ENCODE measurements at regions not wholly inside any gene's neighbourhood (a gene's known extent, or its start where the extent isn't known, plus 50 kb on each side); places are given as distances from the start of the nearest gene placed in this dataset.

- Histone ChIP-seq H3K9ac (ENCODE audit: low read depth, low read length) (no peak overlapping the region), H3K4me3 (ENCODE audit: low read length) (no peak overlapping the region), H3K27me3 (ENCODE audit: insufficient read depth, low read length) (no peaks in the 10 kb centered on the region), H3K27ac (ENCODE audit: low read depth, low read length) (no peak overlapping the region), H3K36me3 (ENCODE audit: insufficient read depth, low read length) (no peaks in the 10 kb centered on the region), H3K4me1 (ENCODE audit: insufficient read depth, low read length) (peaks cover 4% of the 10 kb centered on the region; the same call in 1 of the 2 replicates), H3K9me3 (ENCODE audit: insufficient read depth, low read depth, low read length) (peaks cover 6% of the 10 kb centered on the region; the same call in 1 of the 2 replicates)
- WGBS: 95% methylated on average over 4 of the region's 4 CpGs
These were observed 134.3 kb downstream of the OR2K2 start for GRCh38 chr9:111195766-111196165.

DNA sequence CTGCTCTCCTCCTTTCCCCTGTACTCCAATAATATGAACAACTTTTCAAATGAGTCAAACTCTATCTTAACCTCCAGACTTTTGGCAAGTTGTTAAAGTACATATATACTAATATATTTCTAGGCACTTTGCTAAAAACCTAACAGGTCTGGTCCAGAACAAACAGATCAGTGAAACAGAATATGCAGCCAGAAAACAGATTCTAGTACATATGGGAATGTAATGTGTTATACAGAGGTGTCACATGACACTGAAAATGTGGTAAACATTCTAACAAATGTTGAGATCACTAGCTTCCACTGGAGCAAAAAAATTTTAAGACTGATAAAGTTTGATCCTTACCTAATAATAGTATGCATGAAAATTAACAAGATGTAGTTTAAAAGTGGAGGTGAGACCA, 136.9 kb downstream of the OR2K2 start:
- Histone ChIP-seq H3K4me3 (ENCODE audit: low read length) (no peak overlapping the region), H3K9me3 (ENCODE audit: insufficient read depth, low read depth, low read length) (no peaks in the 10 kb centered on the region), H3K36me3 (ENCODE audit: insufficient read depth, low read length) (no peaks in the 10 kb centered on the region), H3K4me1 (ENCODE audit: insufficient read depth, low read length) (peaks cover 4% of the 10 kb centered on the region; the same call in 1 of the 2 replicates), H3K27ac (ENCODE audit: low read depth, low read length) (no peak overlapping the region), H3K9ac (ENCODE audit: low read depth, low read length) (no peak overlapping the region), H3K27me3 (ENCODE audit: insufficient read depth, low read length) (no peaks in the 10 kb centered on the region)

GRCh38 chr9:111192650-111193049, 137.4 kb downstream of the OR2K2 start:
- Histone ChIP-seq H3K4me3 (ENCODE audit: low read length) (no peak overlapping the region), H3K9me3 (ENCODE audit: insufficient read depth, low read depth, low read length) (no peaks in the 10 kb centered on the region), H3K4me1 (ENCODE audit: insufficient read depth, low read length) (peaks cover 4% of the 10 kb centered on the region; the same call in 1 of the 2 replicates), H3K36me3 (ENCODE audit: insufficient read depth, low read length) (no peaks in the 10 kb centered on the region), H3K27ac (ENCODE audit: low read depth, low read length) (no peak overlapping the region), H3K27me3 (ENCODE audit: insufficient read depth, low read length) (no peaks in the 10 kb centered on the region), H3K9ac (ENCODE audit: low read depth, low read length) (no peak overlapping the region)
- 89% methylated on average over 2 of the region's 2 CpGs for whole genome bisulfite sequencing

DNA sequence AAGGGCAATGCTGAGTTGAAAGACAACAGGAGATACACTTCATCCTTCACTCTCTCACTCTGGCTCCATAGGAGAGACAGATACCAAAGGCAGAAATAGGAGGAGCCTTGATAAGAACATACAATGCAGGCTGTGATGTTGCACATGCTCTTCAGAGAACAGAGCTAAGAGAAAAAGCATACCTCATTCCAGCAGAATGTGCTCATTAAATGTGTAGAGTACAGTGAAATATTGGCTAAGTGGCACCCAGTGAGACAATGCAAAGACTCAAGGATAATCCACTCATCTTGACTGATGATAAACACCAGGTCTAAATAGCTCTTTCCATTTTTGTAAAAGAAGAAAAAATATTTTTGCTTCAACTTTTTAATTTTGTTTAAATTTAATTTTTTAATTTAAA, 139.7 kb downstream of the OR2K2 start:
- Histone ChIP-seq H3K4me1 (ENCODE audit: insufficient read depth, low read length) (peaks cover 4% of the 10 kb centered on the region; the same call in 1 of the 2 replicates), H3K36me3 (ENCODE audit: insufficient read depth, low read length) (no peaks in the 10 kb centered on the region), H3K27me3 (ENCODE audit: insufficient read depth, low read length) (no peaks in the 10 kb centered on the region), H3K4me3 (ENCODE audit: low read length) (no peak overlapping the region), H3K9me3 (ENCODE audit: insufficient read depth, low read depth, low read length) (no peaks in the 10 kb centered on the region), H3K27ac (ENCODE audit: low read depth, low read length) (no peak overlapping the region), H3K9ac (ENCODE audit: low read depth, low read length) (no peak overlapping the region)

GRCh38 chr9:111187376-111187775, 142.6 kb downstream of the OR2K2 start:
- Histone ChIP-seq H3K9ac (ENCODE audit: low read depth, low read length) (no peak overlapping the region), H3K36me3 (ENCODE audit: insufficient read depth, low read length) (no peaks in the 10 kb centered on the region), H3K27ac (ENCODE audit: low read depth, low read length) (no peak overlapping the region), H3K4me3 (ENCODE audit: low read length) (no peak overlapping the region), H3K4me1 (ENCODE audit: insufficient read depth, low read length) (no peaks in the 10 kb centered on the region), H3K9me3 (ENCODE audit: insufficient read depth, low read depth, low read length) (no peaks in the 10 kb centered on the region), H3K27me3 (ENCODE audit: insufficient read depth, low read length) (no peaks in the 10 kb centered on the region)
- WGBS: 100% methylated on average over 1 of the region's 1 CpG

- 92% methylated on average over 1 of the region's 1 CpG for WGBS
- no peaks in the 10 kb centered on the region for H3K27me3 ChIP-seq (ENCODE audit: insufficient read depth, low read length)
- H3K36me3 ChIP-seq (ENCODE audit: insufficient read depth, low read length): no peaks in the 10 kb centered on the region
- no peaks in the 10 kb centered on the region for H3K4me1 ChIP-seq (ENCODE audit: insufficient read depth, low read length)
- H3K27ac ChIP-seq (ENCODE audit: low read depth, low read length): no peak overlapping the region
- no peak overlapping the region for H3K4me3 ChIP-seq (ENCODE audit: low read length)
- H3K9ac ChIP-seq (ENCODE audit: low read depth, low read length): no peak overlapping the region
- no peaks in the 10 kb centered on the region for H3K9me3 ChIP-seq (ENCODE audit: insufficient read depth, low read depth, low read length)
These were observed 143.9 kb downstream of the OR2K2 start for GRCh38 chr9:111186021-111186530.

GRCh38 chr9:111180811-111181210, 142.5 kb upstream of the LPAR1 start:
- 89% methylated on average over 2 of the region's 2 CpGs for WGBS
- Histone ChIP-seq H3K4me1 (ENCODE audit: insufficient read depth, low read length) (no peaks in the 10 kb centered on the region; the same call in 1 of the 2 replicates), H3K9ac (ENCODE audit: low read depth, low read length) (no peak overlapping the region), H3K36me3 (ENCODE audit: insufficient read depth, low read length) (no peaks in the 10 kb centered on the region), H3K27ac (ENCODE audit: low read depth, low read length) (no peak overlapping the region), H3K27me3 (ENCODE audit: insufficient read depth, low read length) (no peaks in the 10 kb centered on the region), H3K4me3 (ENCODE audit: low read length) (no peak overlapping the region), H3K9me3 (ENCODE audit: insufficient read depth, low read depth, low read length) (no peaks in the 10 kb centered on the region)

GRCh38 chr9:111179577-111179976, 141.3 kb upstream of the LPAR1 start:
- no peak overlapping the region for H3K9ac ChIP-seq (ENCODE audit: low read depth, low read length)
- 93% methylated on average over 5 of the region's 5 CpGs for WGBS
- H3K9me3 ChIP-seq (ENCODE audit: insufficient read depth, low read depth, low read length): no peaks in the 10 kb centered on the region
- H3K27ac ChIP-seq (ENCODE audit: low read depth, low read length): no peak overlapping the region
- H3K36me3 ChIP-seq (ENCODE audit: insufficient read depth, low read length): no peaks in the 10 kb centered on the region
- no peaks in the 10 kb centered on the region for H3K27me3 ChIP-seq (ENCODE audit: insufficient read depth, low read length)
- no peak overlapping the region for H3K4me3 ChIP-seq (ENCODE audit: low read length)
- H3K4me1 ChIP-seq (ENCODE audit: insufficient read depth, low read length): no peaks in the 10 kb centered on the region; the same call in 1 of the 2 replicates

DNA sequence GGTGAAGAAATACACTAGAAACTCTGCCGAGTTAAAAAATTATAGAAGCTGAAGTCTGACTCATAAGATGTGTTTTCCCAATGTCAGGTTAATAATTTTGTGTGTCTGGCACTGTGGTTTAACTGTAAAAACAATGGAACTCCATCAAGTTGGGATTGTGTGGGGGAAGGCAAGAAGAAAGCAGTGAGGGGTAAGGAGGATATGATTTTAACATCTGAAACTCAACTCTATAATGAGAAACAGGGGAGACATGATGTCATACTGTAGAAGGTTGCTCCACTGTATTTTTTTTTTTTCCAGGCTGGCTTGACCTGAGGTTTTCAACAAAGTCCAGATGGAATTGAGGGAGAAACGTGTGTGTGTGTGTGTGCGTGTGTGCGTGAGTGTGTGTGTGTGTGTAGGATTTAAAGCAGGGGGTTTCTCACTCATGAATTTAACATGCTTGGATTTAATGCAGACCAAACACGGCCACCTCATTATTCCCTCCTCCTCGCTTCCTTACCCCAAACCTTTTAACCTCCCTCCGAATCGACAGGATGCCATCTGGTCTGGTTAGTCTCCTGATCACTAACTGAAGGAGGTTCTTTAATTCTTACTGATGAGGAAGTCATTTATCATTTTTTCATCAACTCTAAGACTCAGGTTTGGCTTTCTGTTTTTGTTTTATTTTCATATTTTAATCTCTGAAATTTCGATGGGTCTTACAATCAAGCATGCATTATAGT, 140.2 kb upstream of the LPAR1 start:
- Histone ChIP-seq H3K27ac (ENCODE audit: low read depth, low read length) (no peak overlapping the region), H3K36me3 (ENCODE audit: insufficient read depth, low read length) (no peaks in the 10 kb centered on the region), H3K9me3 (ENCODE audit: insufficient read depth, low read depth, low read length) (no peaks in the 10 kb centered on the region), H3K4me3 (ENCODE audit: low read length) (no peak overlapping the region), H3K27me3 (ENCODE audit: insufficient read depth, low read length) (no peaks in the 10 kb centered on the region), H3K9ac (ENCODE audit: low read depth, low read length) (no peak overlapping the region), H3K4me1 (ENCODE audit: insufficient read depth, low read length) (no peaks in the 10 kb centered on the region; the same call in 1 of the 2 replicates)
- WGBS: 94% methylated on average over 8 of the region's 9 CpGs

DNA sequence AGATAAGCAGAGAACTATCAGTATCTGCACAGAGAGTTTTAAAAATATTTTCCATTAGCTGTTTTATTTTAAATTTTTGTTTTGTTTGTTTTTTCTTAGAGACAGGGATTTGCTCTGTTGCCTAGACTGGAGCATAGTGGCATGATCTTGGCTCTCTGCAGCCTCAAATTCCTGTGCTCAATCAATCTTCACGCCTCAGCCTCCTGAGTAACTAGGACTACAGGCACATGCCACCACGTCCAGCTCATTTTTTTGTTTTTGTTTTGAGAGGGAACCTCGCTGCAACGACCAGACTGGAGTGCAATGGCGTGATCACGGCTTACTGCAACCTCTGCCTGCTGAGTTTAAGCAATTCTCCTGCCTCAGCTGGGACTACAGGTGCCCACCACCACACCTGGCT, 138.2 kb upstream of the LPAR1 start:
- WGBS: 93% methylated on average over 6 of the region's 6 CpGs
- H3K4me1 ChIP-seq (ENCODE audit: insufficient read depth, low read length): no peaks in the 10 kb centered on the region; the same call in 1 of the 2 replicates
- H3K27ac ChIP-seq (ENCODE audit: low read depth, low read length): no peak overlapping the region
- no peak overlapping the region for H3K9ac ChIP-seq (ENCODE audit: low read depth, low read length)
- no peak overlapping the region for H3K4me3 ChIP-seq (ENCODE audit: low read length)
- H3K36me3 ChIP-seq (ENCODE audit: insufficient read depth, low read length): no peaks in the 10 kb centered on the region
- no peaks in the 10 kb centered on the region for H3K9me3 ChIP-seq (ENCODE audit: insufficient read depth, low read depth, low read length)
- no peaks in the 10 kb centered on the region for H3K27me3 ChIP-seq (ENCODE audit: insufficient read depth, low read length)

- Histone ChIP-seq H3K4me1 (ENCODE audit: insufficient read depth, low read length) (no peaks in the 10 kb centered on the region; the same call in 1 of the 2 replicates), H3K36me3 (ENCODE audit: insufficient read depth, low read length) (no peaks in the 10 kb centered on the region), H3K9me3 (ENCODE audit: insufficient read depth, low read depth, low read length) (no peaks in the 10 kb centered on the region), H3K27me3 (ENCODE audit: insufficient read depth, low read length) (no peaks in the 10 kb centered on the region), H3K27ac (ENCODE audit: low read depth, low read length) (no peak overlapping the region), H3K9ac (ENCODE audit: low read depth, low read length) (no peak overlapping the region), H3K4me3 (ENCODE audit: low read length) (no peak overlapping the region)
These were observed 137.1 kb upstream of the LPAR1 start for GRCh38 chr9:111175350-111175749.

Data from HUES64 (cell line).